WTC11 (cell line): ENCODE measurements at regions not wholly inside any gene's neighbourhood (a gene's known extent, or its start where the extent isn't known, plus 50 kb on each side); places are given as distances from the start of the nearest gene placed in this dataset.

Source experiments
- ATAC-seq: fragments of 200-7000 bp; cut with Tn5 transposase; 2 replicates; pipeline ENCODE4 v1.10.0; 2021; ENCODE audit warnings: mild to moderate bottlenecking, moderate library complexity
- CTCF ChIA-PET: fragments of 300-600 bp; sonication (Branson Sonifier 250); formaldehyde crosslinking; loops from one replicate; lab custom pipeline; 2021; ENCODE audit warnings: antibody characterized with exemption; lab: Charles Lee
- POLR2A ChIA-PET: fragments of 350-600 bp; sonication (Branson Sonifier 250); formaldehyde crosslinking; loops from one replicate; lab custom pipeline; 2021; ENCODE audit warnings: antibody characterized with exemption; lab: Charles Lee
- DNase-seq: peaks from one replicate; pipeline ENCODE4 v3.0.0; 2021; ENCODE audit warnings: low spot score
- H3K27ac Mint-ChIP-seq: 2 replicates; pipeline ENCODE4 v1.8.0; 2021; ENCODE audit warnings: mixed read lengths
- H3K27me3 Mint-ChIP-seq: 2 replicates; pipeline ENCODE4 v1.8.0; 2021; ENCODE audit warnings: low read depth, mild to moderate bottlenecking, moderate library complexity, mixed read lengths
- H3K36me3 Mint-ChIP-seq: 2 replicates; pipeline ENCODE4 v1.8.0; 2021; ENCODE audit warnings: mixed read lengths
- H3K4me1 Mint-ChIP-seq: 2 replicates; pipeline ENCODE4 v1.8.0; 2022; ENCODE audit warnings: mixed read lengths
- H3K4me3 Mint-ChIP-seq: 2 replicates; pipeline ENCODE4 v1.8.0; 2021; ENCODE audit warnings: mild to moderate bottlenecking, moderate library complexity, mixed read lengths
- H3K9me3 Mint-ChIP-seq: 2 replicates; pipeline ENCODE4 v1.8.0; 2021; ENCODE audit warnings: mixed read lengths
- CDX4 ChIP-seq: fragments of 250-450 bp; sonication (Bioruptor Pico); IDR thresholded peaks from 2 replicates; pipeline ENCODE4 v1.9.0; 2021; ENCODE audit warnings: moderate library complexity, mild to moderate bottlenecking, inconsistent platforms, borderline replicate concordance
- EMX1 ChIP-seq: fragments of 250-450 bp; sonication (Bioruptor Pico); IDR thresholded peaks from 2 replicates; pipeline ENCODE4 v1.8.0; 2021; ENCODE audit warnings: mild to moderate bottlenecking
- FOXJ3 ChIP-seq: sonication (generic); formaldehyde crosslinking; IDR thresholded peaks from 2 replicates; pipeline ENCODE4 v1.9.0; 2021; ENCODE audit warnings: missing genetic modification reagents, mild to moderate bottlenecking, borderline replicate concordance
- FOXP4 ChIP-seq: sonication (generic); formaldehyde crosslinking; IDR thresholded peaks from 2 replicates; pipeline ENCODE4 v1.8.0; 2022; ENCODE audit warnings: mild to moderate bottlenecking, missing genetic modification reagents
- KAT7 ChIP-seq: sonication (generic); formaldehyde crosslinking; IDR thresholded peaks from 2 replicates; pipeline ENCODE4 v1.8.1; 2023; ENCODE audit warnings: missing genetic modification reagents, mild to moderate bottlenecking, borderline replicate concordance
- MLX ChIP-seq: sonication (generic); formaldehyde crosslinking; IDR thresholded peaks from 2 replicates; pipeline ENCODE4 v1.8.1; 2023; ENCODE audit warnings: mild to moderate bottlenecking, missing genetic modification reagents, moderate library complexity
- NFYB ChIP-seq: sonication (generic); formaldehyde crosslinking; conservative IDR thresholded peaks from 2 replicates; pipeline ENCODE4 v1.8.0; 2022; ENCODE audit warnings: low read depth, missing genetic modification reagents
- PRRX2 ChIP-seq: fragments of 250-450 bp; sonication (Bioruptor Pico); IDR thresholded peaks from 2 replicates; pipeline ENCODE4 v1.8.0; 2021; ENCODE audit warnings: mild to moderate bottlenecking
- TCF7 ChIP-seq: sonication (generic); formaldehyde crosslinking; IDR thresholded peaks from 2 replicates; pipeline ENCODE4 v1.8.0; 2022; ENCODE audit warnings: mild to moderate bottlenecking, low read depth, missing genetic modification reagents, moderate library complexity
- TEAD1 ChIP-seq: sonication (generic); formaldehyde crosslinking; IDR thresholded peaks from 2 replicates; pipeline ENCODE4 v1.8.0; 2022; ENCODE audit warnings: mild to moderate bottlenecking, missing genetic modification reagents
- ZBTB21 ChIP-seq: sonication (generic); formaldehyde crosslinking; IDR thresholded peaks from 2 replicates; pipeline ENCODE4 v1.8.1; 2023; ENCODE audit warnings: mild to moderate bottlenecking, missing genetic modification reagents, borderline replicate concordance
- ZMAT4 ChIP-seq: fragments of 250-450 bp; sonication (Bioruptor Pico); IDR thresholded peaks from 2 replicates; pipeline ENCODE4 v1.9.0; 2021; ENCODE audit warnings: mild to moderate bottlenecking
- ZNF138 ChIP-seq: sonication (generic); formaldehyde crosslinking; conservative IDR thresholded peaks from 2 replicates; pipeline ENCODE4 v1.8.1; 2022; ENCODE audit warnings: mild to moderate bottlenecking, moderate library complexity, missing genetic modification reagents
- ZNF219 ChIP-seq: sonication (generic); formaldehyde crosslinking; IDR thresholded peaks from 2 replicates; pipeline ENCODE4 v1.8.0; 2023; ENCODE audit warnings: missing genetic modification reagents, mild to moderate bottlenecking, borderline replicate concordance
- ZNF263 ChIP-seq: sonication (generic); formaldehyde crosslinking; IDR thresholded peaks from 2 replicates; pipeline ENCODE4 v1.8.1; 2022; ENCODE audit warnings: low read depth, mild to moderate bottlenecking, moderate library complexity, missing genetic modification reagents
- ZNF317 ChIP-seq: sonication (generic); formaldehyde crosslinking; IDR thresholded peaks from 2 replicates; pipeline ENCODE4 v1.8.1; 2023; ENCODE audit warnings: low read depth, mild to moderate bottlenecking, moderate library complexity, missing genetic modification reagents, borderline replicate concordance
- ZNF416 ChIP-seq: fragments of 250-450 bp; sonication (Bioruptor Pico); IDR thresholded peaks from 2 replicates; pipeline ENCODE4 v1.9.0; 2021; ENCODE audit warnings: mild to moderate bottlenecking, inconsistent platforms
- TF ChIP-seq, protein P1 (sequence below): sonication (generic); formaldehyde crosslinking; IDR thresholded peaks from 2 replicates; pipeline ENCODE4 v1.8.1; 2023; ENCODE audit warnings: mild to moderate bottlenecking, missing genetic modification reagents, borderline replicate concordance
- TF ChIP-seq, protein P2 (sequence below): fragments of 250-450 bp; sonication (Bioruptor Pico); IDR thresholded peaks from 2 replicates; pipeline ENCODE4 v1.9.0; 2021; ENCODE audit warnings: mild to moderate bottlenecking
- TF ChIP-seq, protein P3 (sequence below): sonication (generic); formaldehyde crosslinking; IDR thresholded peaks from 2 replicates; pipeline ENCODE4 v1.8.0; 2022; ENCODE audit warnings: missing genetic modification reagents

GRCh38 chr18:77478646-77479442 is 229.2 kb downstream of the GALR1 start:
- no peaks in the 10 kb centered on the region; the same call in 1 of the 2 replicates for H3K27me3 Mint-ChIP-seq

More at GRCh38 chr18:77478646-77479442, 229.2 kb downstream of the GALR1 start:
- ChIA-PET POLR2A (no interaction called here), CTCF (interaction anchor here (0.7 to 0.8 kb wide), 2 partner anchors 9 to 246 kb away, joined by 3 to 4 read pairs; no protein-coding TSS in a partner anchor)
- no peak overlapping the region for H3K4me3 Mint-ChIP-seq
- H3K9me3 Mint-ChIP-seq, result peaks cover 10% of the 10 kb centered on the region
- TF ChIP-seq EMX1 (no peak), ZNF416 (CRISPR knock-in tag) (no peak), ZMAT4 (CRISPR knock-in tag) (no peak), CDX4 (CRISPR knock-in tag) (no peak), ZNF138 (CRISPR knock-in tag) (no peak), ZNF219 (CRISPR knock-in tag) (no peak), FOXJ3 (CRISPR knock-in tag) (no peak), ZNF263 (CRISPR knock-in tag) (no peak), PRRX2 (CRISPR knock-in tag) (no peak), TCF7 (no peak), NFYB (CRISPR knock-in tag) (no peak), ZNF317 (no peak), KAT7 (CRISPR knock-in tag) (no peak), FOXP4 (CRISPR knock-in tag) (no peak), TEAD1 (CRISPR knock-in tag) (no peak), ZBTB21 (no peak), MLX (CRISPR knock-in tag) (no peak)
- TF ChIP-seq, protein P1, sequence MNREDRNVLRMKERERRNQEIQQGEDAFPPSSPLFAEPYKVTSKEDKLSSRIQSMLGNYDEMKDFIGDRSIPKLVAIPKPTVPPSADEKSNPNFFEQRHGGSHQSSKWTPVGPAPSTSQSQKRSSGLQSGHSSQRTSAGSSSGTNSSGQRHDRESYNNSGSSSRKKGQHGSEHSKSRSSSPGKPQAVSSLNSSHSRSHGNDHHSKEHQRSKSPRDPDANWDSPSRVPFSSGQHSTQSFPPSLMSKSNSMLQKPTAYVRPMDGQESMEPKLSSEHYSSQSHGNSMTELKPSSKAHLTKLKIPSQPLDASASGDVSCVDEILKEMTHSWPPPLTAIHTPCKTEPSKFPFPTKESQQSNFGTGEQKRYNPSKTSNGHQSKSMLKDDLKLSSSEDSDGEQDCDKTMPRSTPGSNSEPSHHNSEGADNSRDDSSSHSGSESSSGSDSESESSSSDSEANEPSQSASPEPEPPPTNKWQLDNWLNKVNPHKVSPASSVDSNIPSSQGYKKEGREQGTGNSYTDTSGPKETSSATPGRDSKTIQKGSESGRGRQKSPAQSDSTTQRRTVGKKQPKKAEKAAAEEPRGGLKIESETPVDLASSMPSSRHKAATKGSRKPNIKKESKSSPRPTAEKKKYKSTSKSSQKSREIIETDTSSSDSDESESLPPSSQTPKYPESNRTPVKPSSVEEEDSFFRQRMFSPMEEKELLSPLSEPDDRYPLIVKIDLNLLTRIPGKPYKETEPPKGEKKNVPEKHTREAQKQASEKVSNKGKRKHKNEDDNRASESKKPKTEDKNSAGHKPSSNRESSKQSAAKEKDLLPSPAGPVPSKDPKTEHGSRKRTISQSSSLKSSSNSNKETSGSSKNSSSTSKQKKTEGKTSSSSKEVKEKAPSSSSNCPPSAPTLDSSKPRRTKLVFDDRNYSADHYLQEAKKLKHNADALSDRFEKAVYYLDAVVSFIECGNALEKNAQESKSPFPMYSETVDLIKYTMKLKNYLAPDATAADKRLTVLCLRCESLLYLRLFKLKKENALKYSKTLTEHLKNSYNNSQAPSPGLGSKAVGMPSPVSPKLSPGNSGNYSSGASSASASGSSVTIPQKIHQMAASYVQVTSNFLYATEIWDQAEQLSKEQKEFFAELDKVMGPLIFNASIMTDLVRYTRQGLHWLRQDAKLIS (CRISPR knock-in tag), result no peak
- TF ChIP-seq, protein P2, sequence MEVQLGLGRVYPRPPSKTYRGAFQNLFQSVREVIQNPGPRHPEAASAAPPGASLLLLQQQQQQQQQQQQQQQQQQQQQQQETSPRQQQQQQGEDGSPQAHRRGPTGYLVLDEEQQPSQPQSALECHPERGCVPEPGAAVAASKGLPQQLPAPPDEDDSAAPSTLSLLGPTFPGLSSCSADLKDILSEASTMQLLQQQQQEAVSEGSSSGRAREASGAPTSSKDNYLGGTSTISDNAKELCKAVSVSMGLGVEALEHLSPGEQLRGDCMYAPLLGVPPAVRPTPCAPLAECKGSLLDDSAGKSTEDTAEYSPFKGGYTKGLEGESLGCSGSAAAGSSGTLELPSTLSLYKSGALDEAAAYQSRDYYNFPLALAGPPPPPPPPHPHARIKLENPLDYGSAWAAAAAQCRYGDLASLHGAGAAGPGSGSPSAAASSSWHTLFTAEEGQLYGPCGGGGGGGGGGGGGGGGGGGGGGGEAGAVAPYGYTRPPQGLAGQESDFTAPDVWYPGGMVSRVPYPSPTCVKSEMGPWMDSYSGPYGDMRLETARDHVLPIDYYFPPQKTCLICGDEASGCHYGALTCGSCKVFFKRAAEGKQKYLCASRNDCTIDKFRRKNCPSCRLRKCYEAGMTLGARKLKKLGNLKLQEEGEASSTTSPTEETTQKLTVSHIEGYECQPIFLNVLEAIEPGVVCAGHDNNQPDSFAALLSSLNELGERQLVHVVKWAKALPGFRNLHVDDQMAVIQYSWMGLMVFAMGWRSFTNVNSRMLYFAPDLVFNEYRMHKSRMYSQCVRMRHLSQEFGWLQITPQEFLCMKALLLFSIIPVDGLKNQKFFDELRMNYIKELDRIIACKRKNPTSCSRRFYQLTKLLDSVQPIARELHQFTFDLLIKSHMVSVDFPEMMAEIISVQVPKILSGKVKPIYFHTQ (CRISPR knock-in tag), result no peak
- TF ChIP-seq, protein P3, sequence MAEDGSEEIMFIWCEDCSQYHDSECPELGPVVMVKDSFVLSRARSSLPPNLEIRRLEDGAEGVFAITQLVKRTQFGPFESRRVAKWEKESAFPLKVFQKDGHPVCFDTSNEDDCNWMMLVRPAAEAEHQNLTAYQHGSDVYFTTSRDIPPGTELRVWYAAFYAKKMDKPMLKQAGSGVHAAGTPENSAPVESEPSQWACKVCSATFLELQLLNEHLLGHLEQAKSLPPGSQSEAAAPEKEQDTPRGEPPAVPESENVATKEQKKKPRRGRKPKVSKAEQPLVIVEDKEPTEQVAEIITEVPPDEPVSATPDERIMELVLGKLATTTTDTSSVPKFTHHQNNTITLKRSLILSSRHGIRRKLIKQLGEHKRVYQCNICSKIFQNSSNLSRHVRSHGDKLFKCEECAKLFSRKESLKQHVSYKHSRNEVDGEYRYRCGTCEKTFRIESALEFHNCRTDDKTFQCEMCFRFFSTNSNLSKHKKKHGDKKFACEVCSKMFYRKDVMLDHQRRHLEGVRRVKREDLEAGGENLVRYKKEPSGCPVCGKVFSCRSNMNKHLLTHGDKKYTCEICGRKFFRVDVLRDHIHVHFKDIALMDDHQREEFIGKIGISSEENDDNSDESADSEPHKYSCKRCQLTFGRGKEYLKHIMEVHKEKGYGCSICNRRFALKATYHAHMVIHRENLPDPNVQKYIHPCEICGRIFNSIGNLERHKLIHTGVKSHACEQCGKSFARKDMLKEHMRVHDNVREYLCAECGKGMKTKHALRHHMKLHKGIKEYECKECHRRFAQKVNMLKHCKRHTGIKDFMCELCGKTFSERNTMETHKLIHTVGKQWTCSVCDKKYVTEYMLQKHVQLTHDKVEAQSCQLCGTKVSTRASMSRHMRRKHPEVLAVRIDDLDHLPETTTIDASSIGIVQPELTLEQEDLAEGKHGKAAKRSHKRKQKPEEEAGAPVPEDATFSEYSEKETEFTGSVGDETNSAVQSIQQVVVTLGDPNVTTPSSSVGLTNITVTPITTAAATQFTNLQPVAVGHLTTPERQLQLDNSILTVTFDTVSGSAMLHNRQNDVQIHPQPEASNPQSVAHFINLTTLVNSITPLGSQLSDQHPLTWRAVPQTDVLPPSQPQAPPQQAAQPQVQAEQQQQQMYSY (CRISPR knock-in tag), result no peak
- peaks cover 13% of the 10 kb centered on the region for H3K4me1 Mint-ChIP-seq
- no peak for DNase-seq
- no peak overlapping the region for H3K27ac Mint-ChIP-seq
- peak; percentile 65; the same call in 1 of the 2 replicates for ATAC-seq
- H3K36me3 Mint-ChIP-seq, result peaks cover 3% of the 10 kb centered on the region; the same call in 1 of the 2 replicates
